HG02943 (cell line): ENCODE measurements at regions not wholly inside any gene's neighbourhood (a gene's known extent, or its start where the extent isn't known, plus 50 kb on each side); places are given as distances from the start of the nearest gene placed in this dataset.
"Not testable (repeated sequence)": the region's sequence is repeated elsewhere in the genome, so short reads cannot be mapped to it uniquely, and the experiment has no call there.

Experiments used
- ATAC-seq: cut with Tn5 transposase; IDR thresholded peaks from one replicate; pipeline ENCODE4 v1.9.1; 2021; ENCODE audit warnings: mild to moderate bottlenecking, low read depth, moderate library complexity; ENCODE audit not compliant: unreplicated experiment

DNA sequence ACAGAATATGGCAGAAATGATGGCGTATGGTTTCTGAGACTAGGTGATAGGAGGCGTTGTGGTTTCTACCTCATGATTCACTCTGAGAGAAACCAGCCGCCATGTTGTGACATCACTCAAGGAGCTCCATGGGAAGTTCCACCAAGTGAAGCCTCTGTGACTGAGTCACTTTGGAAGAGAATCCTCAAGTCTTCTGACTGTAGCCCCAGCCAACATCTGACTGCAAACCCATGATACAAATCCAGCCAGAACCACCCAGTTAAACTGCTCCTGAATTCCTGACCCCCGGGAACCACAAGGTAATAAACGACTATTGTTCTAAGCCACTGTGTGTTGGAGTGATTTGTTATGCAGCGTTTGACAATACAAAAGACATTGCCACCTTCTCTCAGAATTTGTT is 91.1 kb upstream of the CARD11 start:
- ATAC-seq: no peak

DNA sequence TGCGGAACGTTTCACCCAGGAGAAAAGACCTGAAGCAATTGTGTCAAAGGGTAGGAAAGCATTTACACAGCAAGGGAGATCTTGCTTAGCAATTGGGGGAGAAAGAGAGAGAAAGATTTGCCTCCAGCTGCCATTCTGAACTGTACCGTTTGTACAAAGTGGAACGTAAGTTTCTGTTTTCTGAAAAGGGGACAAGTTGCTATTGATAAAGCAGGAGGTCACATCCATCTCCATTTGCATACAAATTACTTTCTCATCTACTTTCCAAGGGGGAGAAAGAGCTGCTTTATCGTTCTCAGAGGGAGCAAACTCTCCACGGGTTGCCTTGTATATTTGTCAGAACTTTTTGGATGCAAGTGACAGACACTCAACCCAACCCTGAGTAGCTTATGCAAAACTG is 92.0 kb upstream of the CARD11 start:
- ATAC-seq: no peak

DNA sequence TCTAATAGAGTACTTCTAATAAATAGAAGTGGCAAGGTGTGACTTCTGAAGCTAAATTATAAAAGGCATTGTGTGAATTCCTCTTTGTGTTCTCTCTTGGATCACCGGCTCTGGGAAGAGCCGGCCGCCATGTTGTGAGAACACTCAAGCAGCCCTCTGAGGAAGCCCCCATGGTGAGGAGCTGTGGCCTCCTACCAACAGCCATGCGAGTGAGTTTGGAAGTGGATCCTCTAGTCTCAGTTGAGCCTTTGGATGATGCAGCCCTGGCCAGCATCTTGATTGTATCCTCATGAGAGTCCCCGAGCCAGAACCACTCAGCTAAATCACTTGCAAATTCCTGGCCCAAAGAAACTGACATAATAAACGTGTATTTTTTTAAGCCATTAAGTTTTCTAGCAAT is 94.5 kb upstream of the CARD11 start:
- no peak for ATAC-seq

DNA sequence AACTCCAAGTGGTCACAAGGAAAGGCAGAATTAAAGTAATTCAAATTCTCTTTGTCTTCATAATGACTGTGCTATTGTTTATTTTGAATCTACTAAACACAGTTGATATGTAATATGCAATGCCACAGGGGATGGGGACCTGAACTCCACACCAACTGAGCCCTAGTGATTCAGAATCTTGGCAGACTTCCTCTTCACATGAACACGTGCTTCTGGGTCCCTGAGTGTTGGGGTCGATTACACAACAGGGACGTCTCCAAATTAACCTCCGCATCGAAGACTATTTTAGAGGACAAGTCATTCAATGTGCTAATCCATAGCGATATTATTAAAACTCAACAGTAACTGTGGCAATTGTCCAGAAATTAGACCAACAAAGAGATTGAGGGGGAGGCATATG is 95.3 kb upstream of the CARD11 start:
- no peak for ATAC-seq

DNA sequence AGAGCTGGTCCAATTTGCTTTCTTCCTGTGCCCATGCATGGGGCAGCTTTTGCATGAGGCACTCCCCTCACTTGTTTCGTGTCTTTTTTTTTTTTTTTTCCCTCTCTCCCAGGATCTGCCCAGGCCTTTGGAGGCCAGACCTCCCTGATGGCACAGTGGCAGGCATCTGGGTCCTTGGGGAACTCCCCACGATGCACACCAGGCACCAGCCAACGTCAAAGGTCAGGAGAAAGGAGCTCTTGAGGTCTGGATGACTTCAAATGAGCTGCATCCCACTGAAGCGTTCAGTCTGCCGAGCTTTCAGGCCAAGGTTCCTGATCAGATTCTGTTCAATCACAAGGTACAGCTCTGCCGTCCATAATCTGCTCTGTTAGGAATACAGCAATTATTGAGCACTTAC is 97.2 kb upstream of the CARD11 start:
- no peak for ATAC-seq

DNA sequence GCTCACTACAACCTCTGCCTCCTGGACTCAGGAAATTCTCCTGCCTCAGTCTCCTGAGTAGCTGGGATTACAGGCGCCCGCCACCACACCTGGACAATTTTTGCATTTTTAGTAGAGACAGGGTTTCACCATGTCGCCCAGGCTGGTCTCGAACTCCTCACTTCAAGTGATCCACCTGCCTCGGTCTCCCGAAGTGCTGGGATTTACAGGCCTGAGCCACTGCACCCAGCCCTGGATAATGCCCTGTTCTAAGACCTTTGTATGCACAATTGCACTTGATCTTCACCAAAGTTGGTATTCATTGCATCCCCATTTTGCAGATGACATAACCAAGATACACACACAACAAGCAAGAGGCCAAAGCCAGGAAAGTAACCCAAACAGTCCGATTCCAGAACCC is 97.7 kb upstream of the CARD11 start:
- ATAC-seq: no peak

DNA sequence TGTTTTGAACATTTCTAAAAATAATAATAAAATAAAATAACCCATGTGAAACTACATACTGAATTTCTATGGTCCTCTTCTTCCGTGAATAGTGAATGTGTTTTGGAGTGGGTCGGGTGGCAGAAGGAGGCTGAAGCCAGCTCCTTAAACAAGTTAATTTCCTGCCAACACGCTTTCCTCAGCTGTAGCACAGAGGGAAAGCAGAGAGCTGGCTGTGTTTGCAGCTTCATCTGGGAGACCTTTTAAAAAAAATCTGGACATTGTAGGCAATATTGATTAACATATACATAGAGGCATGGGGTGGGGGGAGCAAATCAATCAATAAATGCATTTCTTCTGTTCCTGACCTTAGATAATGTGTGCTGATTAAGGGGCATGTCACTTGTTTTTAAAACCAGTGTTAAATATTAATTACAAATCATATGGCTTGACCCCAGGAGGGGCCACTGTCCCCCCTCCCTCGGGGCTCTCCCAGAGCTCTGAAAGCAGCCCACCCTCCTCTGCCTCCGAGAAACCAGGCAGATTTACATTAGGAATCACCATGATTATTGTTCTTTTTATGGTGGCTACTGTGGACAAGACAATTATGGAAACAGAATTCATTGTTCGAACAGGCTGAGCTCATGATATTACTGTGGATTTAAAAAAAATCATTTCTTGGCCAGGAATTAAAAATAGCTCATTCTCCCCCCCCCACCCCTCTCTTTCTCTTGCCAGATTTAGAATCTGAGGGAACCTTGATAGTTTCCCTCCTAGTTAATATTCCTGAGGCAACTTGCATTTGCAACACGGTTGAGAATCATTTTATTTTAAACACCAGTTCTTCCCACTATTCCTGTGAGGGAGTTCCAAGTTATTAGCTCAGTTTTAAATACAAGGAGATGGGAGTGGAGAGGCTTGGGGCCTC is 100.5 kb upstream of the CARD11 start:
- ATAC-seq: no peak

DNA sequence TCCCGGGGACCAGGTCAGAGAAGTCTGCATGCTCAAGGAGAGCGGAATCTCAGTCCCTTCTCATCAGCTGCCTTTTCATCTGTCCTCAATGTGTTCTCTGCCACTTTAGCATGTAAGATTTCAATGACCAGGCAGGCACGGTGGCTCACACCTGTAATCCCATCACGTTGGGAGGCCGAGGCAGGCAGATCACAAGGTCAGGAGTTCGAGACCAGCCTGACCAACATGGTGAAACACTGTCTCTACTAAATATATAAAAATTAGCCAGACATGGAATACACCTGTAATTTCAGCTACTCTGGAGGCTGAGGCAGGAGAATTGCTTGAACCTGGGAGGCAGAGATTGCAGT is 101.1 kb upstream of the CARD11 start:
- ATAC-seq: not testable (repeated sequence)

DNA sequence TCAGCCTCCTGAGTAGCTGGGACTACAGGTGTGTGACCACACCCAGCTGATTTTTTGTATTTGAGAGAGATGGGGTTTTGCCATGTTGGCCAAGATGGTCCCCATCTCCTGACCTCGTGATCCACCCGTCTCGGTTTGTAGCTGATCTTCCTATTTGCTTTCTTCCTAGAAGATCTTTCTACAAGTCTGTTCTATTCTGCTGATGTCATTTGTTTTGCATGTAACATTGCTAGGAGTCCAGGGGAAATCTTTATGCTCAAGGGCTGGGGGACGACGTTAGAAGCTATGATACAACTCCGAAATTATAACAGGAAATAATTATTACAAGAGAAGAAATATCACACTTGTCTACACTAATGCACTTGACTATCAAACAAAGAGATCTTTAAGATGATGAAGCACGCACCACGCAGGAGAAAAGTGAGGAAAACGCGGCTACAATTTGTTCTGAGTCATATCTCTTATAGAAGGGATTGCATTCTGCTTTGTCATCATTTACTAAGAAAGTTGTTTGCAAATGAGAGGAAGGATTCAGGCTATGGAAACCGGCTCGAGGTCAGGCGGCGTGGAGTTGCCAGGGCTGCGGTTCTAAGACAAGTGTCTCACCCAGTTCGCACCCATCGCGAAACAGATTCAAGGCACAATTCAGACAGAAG is 103.0 kb upstream of the CARD11 start:
- ATAC-seq: no peak

DNA sequence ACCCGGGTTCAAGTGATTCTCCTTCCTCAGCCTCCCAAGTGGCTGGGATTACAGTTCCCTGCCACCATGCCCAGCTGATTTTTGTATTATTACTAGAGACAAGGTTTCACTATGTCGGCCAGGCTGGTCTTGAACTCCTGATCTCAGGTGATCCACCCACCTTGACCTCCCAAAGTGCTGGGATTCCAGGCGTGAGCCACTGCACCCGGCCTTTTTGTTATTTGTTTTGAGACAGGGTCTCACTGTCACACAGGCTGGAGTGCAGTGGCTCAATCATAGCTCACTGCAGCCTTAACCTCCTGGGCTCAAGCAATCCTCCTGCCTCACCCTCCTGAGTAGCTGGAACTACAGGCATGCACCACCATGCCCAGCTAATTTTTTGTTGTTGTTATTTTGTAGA is 104.8 kb upstream of the CARD11 start:
- not testable (repeated sequence) for ATAC-seq

DNA sequence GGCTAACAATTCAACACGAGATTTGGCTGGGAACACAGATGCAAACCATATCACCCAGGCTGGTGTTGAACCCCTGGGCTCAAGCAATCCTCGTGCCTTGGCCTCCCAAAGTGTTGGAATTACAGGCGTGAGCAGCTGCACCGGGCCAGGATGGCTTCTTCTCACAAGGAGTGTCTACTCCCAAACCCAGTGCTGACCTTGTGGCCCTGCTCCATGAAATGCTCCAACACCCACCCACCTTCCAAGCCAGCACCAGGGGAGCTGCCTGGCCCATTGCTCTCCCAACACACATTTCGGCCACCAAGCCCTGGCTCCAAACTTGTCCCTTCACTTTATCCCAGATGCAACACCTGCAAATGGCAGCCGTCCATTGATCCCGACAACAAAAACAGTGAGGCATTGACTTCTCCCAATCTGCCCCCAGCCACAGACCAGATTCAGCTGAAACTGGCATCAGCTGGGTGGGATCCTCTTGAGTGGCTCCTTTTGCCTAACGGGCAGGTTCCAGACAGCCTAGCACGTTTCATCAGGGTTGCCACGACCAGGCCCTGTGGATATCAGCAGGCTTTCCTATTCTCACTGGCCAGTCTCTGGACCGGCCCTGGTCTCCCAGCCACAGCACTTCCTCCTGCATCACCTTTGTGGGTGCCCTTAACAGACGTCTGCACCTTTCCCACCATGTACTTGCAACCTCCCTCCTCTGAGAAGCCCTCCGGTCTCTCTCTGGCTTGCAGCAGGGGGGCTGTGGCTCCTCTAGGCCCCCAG is 105.7 kb upstream of the CARD11 start:
- no peak for ATAC-seq

DNA sequence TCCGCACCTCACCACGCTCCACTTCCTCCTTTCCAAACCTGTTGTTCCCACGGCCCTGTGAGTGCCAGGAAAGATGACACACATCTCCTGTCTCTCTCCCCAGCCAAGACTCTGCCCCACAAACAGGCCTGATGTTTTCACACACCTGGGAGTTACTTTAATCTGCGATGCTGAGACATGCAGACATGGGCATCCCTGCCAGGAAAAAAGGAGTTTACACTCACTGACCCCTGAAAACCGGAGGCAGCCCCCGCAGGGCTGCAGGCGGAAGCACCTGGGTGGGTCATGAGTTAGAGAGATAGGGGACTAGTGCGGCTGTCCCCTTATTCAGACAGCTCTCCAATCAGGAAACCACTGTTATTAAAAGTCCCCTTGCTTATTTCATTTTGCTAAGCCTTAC is 106.4 kb upstream of the CARD11 start:
- no peak for ATAC-seq

DNA sequence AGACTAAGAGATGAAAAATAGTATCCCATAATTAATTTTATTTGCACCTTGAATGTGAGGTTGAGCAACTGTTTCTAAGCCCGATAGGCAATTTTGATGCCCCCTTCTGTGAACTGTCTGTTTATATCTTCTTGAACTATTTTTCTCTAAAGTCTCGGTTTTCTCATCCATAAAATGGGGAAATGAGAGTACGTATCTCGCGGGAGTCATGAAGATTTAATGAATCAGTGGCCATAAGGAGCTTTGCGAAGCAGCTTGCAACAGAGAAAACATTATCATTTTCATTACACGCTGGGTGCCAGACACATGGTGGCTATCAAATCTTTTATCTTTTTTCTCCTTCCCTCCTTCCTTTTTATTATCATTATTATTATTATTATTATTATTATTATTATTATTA is 108.1 kb upstream of the CARD11 start:
- no peak for ATAC-seq

DNA sequence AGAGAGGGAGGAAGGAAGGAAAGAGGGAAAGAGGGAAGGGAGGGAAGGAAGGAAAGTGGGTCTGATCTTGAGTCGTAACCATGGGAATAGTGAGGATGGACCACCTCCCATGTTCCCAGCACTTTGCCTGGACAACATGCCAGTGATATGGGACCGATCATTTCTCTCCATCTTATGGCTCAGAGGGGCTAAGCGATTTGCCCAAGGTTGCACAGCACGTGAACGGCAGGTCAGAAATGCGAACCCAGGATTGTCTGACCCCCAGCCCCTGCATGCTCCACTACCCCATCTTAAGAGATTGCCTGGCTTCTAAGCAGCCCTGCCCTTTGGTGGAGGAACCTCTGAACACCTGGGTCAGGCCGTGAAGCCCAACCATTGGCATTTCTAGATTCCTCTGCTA is 109.0 kb upstream of the CARD11 start:
- ATAC-seq: no peak

DNA sequence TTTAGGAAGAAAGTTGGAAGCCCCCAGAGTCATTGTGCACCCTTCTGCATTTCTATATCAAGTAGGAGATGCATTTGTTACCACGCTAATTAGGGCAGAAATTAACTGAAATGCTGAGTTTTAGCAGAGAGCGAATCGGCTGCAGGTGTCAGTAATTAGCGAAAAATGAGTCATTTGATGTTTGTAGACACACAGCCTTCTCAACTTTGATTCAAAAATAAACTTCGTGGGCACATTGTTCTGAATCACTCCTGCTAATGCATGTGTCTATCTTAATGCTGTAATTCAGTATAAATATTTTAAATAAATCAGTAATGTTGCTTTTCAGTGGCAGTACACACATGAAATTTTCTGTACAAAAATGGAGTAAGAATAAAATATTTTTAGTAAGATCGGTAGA is 109.5 kb upstream of the CARD11 start:
- no peak for ATAC-seq

DNA sequence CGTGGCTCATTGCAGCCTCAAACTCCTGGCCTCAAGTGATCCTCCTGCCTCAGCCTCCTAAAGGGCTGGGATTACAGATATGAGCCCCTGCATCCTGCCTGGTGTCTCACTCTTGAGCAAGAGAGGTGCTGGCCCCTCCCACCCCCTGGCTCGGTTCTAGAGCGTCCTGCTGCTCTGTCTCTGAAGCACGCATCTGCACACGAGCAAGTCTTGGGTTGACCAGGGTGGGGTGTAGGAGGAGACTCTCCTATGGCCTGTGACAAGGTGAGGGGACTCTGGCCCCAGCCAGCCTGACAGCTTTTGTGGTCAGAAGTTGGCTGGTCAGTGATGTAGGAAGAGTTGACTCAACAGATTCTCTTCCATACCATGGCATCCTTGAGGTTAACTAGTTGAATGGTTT is 110.7 kb upstream of the CARD11 start:
- ATAC-seq: no peak

DNA sequence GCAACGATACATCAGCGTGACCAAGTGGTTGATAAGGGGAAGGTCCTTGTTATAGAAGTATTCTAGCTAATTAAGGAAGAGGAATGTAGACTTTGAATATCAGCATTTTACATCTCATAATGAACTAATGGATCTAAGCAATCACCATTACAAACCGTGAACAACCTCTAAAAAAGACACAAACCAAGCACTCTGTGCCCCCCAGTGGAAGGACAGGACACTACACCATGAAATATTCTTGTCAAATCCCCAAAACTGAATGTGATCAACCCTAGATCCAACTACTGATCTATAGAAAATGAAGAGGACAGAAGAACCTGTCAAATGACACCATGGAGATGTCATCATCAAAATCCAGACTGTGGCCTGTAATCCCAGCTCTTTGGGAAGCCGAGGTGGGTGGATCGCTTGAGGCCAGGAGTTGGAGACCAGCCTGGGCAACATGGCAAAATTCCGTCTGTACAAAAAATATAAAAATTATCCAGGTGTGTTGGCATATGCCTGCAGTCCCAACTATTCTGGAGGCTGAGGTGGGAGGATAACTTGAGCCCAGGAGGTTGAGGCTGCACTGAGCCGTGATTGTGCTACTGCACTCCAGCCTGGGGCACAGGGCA is 111.3 kb upstream of the CARD11 start:
- peak; percentile 66 for ATAC-seq

DNA sequence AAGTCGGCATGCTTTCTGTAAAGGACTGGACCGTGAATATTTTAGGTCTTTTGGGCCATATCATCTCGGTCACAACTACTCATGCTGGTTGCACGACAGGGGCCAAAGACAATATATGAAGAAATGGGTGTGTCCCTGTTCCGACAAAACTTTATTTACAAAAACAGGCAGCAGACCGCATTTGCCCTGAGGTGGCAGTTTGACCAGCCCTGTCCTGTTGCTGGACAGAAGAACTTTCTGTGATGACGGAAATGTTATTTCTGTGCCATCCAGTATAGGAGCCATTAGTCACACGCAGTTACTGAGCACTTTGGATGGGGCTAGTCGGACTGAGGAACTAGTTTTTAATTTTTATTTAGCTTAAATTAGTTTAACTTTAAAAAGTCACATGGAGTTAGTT is 112.8 kb upstream of the CARD11 start:
- no peak for ATAC-seq

DNA sequence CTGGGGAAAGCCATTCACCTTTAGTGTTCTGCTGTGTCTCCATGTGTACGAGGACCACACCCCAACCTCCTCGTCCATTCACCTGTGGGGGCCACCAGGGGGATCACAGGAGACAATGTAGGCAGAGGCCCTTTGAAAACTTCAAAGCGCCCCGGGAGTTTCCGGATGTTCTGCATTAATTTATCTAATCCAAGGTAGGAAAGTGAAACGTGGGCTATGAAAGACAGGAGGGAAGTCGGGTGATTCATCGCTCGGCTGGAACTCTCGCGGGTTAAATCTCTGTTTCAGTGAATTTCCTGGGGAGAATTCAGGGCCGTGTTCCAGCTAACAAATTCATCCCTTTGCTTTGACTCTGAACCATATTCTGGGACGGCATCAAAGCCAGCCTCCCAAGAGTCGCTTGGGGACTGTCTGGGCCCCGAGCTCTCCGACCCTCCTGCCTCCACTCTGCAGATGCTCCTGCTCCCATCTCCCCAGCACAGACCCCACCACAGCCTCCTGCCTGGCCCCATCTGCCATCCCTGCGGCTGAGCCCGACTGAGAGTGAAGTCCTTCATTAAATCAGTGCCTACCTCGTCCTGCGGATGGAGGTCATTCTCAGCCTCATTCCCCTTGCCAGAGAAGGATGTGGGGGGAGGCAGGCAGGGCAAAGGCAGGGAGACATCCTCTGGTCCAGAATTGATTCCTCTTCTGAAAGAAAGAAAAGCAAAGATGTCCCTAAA is 114.1 kb upstream of the CARD11 start:
- no peak for ATAC-seq

DNA sequence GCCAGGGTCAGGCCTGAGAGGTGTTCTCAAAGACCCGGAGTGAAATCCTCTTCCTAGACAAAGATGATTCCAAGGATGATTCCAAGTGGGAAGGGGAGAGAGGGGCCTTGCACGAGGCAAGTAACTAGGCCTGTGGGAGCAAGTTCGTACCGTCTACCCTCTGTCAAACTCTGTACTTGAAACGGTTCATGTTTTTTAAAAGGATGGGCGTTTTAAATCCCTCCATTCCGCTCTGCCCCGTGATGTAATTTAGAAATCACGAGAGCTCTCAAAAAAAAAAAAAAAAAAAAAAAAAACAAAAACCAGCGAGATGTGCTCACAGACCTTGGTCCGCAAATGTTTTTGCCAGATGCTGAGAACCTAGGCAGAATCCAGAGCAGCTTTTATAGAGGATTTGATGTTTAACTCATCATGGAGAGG is 114.7 kb upstream of the CARD11 start:
- ATAC-seq: no peak
